C4-2B (cell line): ENCODE measurements at regions not wholly inside any gene's neighbourhood (a gene's known extent, or its start where the extent isn't known, plus 50 kb on each side); places are given as distances from the start of the nearest gene placed in this dataset.

ENCODE experiments used
- CTCF ChIP-seq: fragments of 450-650 bp; conservative IDR thresholded peaks from 2 replicates; pipeline ENCODE4 v1.5.1; 2017; ENCODE audit warnings: mild to moderate bottlenecking
- ZFX ChIP-seq: fragments of 450-650 bp; IDR thresholded peaks from 2 replicates; pipeline ENCODE4 v1.6.1; 2017

GRCh38 chr13:106118050-106118449 lies 417.4 kb downstream of the EFNB2 start:
- no peak for TF ChIP-seq CTCF
- TF ChIP-seq ZFX: no peak
